Body of pancreas (tissue), 4 donors: ENCODE measurements at regions not wholly inside any gene's neighbourhood (a gene's known extent, or its start where the extent isn't known, plus 50 kb on each side); places are given as distances from the start of the nearest gene placed in this dataset.

Source experiments
- ATAC-seq: fragments of 150-250 bp; one replicate; pipeline ENCODE4 v1.9.1; 2016
- DNase-seq, 4 donors: peaks; one replicate each; pipeline ENCODE4 v3.0.0-alpha.2; 2019
- H3K27ac ChIP-seq, 4 donors: fragments of 200-600 bp; sonication (generic); 1 replicate in 3 of 4; 2 replicates in 1 of 4; pipeline versions ENCODE4 v1.5.1 to v1.6.1; 2016 to 2019; ENCODE audit warnings: mild to moderate bottlenecking in 1 of 4, mixed read lengths in 1 of 4, moderate library complexity in 1 of 4
- H3K27me3 ChIP-seq, 2 donors: fragments of 200-600 bp; sonication (generic); one replicate each; pipeline ENCODE4 v1.6.0; 2016; ENCODE audit warnings: mild to moderate bottlenecking in 1 of 2
- H3K36me3 ChIP-seq, 2 donors: fragments of 200-600 bp; sonication (generic); replicated peaks in 1 of 2; 2 replicates each; pipeline ENCODE4 v1.5.1; 2016; ENCODE audit warnings: low read depth in 2 of 2; ENCODE audit not compliant: insufficient read depth in 1 of 2
- H3K4me1 ChIP-seq: fragments of 200-600 bp; sonication (generic); one replicate; pipeline ENCODE4 v1.6.0; 2016
- H3K4me3 ChIP-seq, 2 donors: fragments of 200-600 bp; sonication (generic); 1 replicate in 1 of 2; 2 replicates in 1 of 2; pipeline ENCODE4 v1.5.1; 2016 to 2019
- H3K9me3 ChIP-seq, 3 donors: fragments of 200-600 bp; sonication (generic); 1 replicate in 2 of 3; 2 replicates in 1 of 3; pipeline ENCODE4 v1.5.1; 2016
- POLR2A ChIP-seq, 3 donors: fragments of 450-650 bp; IDR thresholded peaks; one replicate each; pipeline ENCODE4 v1.6.1; 2016; ENCODE audit warnings: antibody characterized with exemption in 3 of 3, mild to moderate bottlenecking in 2 of 3
- WGBS, 2 donors: methylation state at CpG; one replicate each; pipeline ENCODE4 v1.1.5; 2017; 5-methylcytosine and 5-hydroxymethylcytosine counted together
- intact Hi-C: fragments of 100-400 bp; cut with DNase I; formaldehyde crosslinking; loops from one replicate; pipeline ENCODE4 v1.15.1; 2023
- TF ChIP-seq, protein P1 (sequence below), 7 experiments: fragments of 450-650 bp in 4 of 7; fragments of 200-600 bp in 3 of 7; sonication (generic) in 3 of 7; IDR thresholded peaks; one replicate each; pipeline ENCODE4 v1.5.1; 2016 to 2019; ENCODE audit warnings: antibody characterized with exemption in 7 of 7

DNA sequence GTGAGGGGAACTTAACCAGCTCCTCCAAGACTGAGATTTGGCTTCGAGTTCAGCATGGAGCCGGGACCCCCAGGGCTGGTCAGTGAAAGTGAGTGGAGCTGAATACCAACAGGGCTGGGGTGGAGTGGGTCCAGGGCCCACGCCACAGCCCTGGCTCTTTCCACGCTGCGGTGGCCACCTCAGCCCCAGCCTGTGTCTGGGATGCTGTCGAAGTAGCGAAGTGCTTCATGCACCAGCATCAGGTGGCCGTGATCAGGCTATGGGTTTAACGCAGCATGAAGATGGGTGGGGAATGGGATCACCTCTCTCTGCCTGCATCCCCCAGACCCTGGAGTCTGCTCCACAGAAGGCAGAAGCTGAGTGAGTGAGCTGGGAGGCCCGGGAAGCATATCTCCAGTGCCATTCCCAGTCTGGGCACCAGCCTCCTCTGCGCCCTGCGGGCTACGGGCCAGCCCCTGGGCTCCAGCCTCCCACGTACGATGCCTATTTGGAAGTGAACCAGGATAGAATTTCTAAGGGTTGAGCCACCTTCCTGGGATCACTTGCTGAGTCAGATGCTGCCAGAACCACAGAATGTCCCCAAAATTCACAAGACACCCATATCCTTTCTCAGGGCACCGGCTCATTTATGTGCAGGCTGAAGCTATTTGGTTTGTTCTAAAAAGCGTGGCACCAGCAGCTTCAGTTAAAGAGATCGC lies 131.1 kb upstream of the CHST15 start:
- 70 to 76% methylated on average over 8 to 18 of the region's 18 CpGs for WGBS, 2 donors
- Histone ChIP-seq H3K36me3 (no peaks in the 10 kb centered on the region), H3K27me3 (no peaks in the 10 kb centered on the region), H3K4me1 (no peaks in the 10 kb centered on the region), H3K9me3 (no peaks in the 10 kb centered on the region), H3K4me3 (no peak overlapping the region), H3K27ac (no peak overlapping the region)
- peak in 1 of 4 donors; percentile 29 for DNase-seq
- intact Hi-C loops, result no loop called here
- ATAC-seq, result no peak
- TF ChIP-seq POLR2A (IDR thresholded peaks at IDR 0.05), result no peak
- TF ChIP-seq, protein P1, sequence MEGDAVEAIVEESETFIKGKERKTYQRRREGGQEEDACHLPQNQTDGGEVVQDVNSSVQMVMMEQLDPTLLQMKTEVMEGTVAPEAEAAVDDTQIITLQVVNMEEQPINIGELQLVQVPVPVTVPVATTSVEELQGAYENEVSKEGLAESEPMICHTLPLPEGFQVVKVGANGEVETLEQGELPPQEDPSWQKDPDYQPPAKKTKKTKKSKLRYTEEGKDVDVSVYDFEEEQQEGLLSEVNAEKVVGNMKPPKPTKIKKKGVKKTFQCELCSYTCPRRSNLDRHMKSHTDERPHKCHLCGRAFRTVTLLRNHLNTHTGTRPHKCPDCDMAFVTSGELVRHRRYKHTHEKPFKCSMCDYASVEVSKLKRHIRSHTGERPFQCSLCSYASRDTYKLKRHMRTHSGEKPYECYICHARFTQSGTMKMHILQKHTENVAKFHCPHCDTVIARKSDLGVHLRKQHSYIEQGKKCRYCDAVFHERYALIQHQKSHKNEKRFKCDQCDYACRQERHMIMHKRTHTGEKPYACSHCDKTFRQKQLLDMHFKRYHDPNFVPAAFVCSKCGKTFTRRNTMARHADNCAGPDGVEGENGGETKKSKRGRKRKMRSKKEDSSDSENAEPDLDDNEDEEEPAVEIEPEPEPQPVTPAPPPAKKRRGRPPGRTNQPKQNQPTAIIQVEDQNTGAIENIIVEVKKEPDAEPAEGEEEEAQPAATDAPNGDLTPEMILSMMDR (IDR thresholded peaks at IDR 0.05), result no peak

DNA sequence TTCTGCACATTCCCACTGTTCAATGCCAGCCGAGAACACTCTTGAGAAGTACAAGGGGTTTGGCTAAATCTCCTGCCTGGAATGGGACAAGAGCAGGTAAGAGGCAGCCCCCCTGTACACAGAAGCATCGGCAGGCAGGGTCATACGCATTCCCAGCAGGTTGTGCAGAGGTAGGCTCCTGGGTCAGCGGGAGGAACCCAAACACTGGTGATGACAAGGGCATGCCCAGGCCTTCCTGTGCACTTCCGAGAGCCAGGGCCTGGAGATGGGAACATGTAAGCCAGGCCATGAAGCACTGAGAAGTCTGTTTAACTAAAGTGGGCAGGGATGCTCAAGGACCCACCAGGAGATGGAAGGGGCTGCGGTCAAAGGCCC lies 130.3 kb upstream of the CHST15 start:
- 73 to 79% methylated on average over 6 of the region's 6 CpGs for WGBS, 2 donors
- no peak for DNase-seq
- TF ChIP-seq, protein P1 (IDR thresholded peaks at IDR 0.05), result no peak
- no peak for TF ChIP-seq POLR2A (IDR thresholded peaks at IDR 0.05)
- intact Hi-C loops, result no loop called here
- H3K4me1 ChIP-seq, result no peaks in the 10 kb centered on the region
- no peaks in the 10 kb centered on the region for H3K36me3 ChIP-seq
- no peaks in the 10 kb centered on the region for H3K27me3 ChIP-seq
- ATAC-seq, result no peak
- H3K9me3 ChIP-seq, result no peaks in the 10 kb centered on the region
- H3K4me3 ChIP-seq, result no peak overlapping the region
- no peak overlapping the region for H3K27ac ChIP-seq

DNA sequence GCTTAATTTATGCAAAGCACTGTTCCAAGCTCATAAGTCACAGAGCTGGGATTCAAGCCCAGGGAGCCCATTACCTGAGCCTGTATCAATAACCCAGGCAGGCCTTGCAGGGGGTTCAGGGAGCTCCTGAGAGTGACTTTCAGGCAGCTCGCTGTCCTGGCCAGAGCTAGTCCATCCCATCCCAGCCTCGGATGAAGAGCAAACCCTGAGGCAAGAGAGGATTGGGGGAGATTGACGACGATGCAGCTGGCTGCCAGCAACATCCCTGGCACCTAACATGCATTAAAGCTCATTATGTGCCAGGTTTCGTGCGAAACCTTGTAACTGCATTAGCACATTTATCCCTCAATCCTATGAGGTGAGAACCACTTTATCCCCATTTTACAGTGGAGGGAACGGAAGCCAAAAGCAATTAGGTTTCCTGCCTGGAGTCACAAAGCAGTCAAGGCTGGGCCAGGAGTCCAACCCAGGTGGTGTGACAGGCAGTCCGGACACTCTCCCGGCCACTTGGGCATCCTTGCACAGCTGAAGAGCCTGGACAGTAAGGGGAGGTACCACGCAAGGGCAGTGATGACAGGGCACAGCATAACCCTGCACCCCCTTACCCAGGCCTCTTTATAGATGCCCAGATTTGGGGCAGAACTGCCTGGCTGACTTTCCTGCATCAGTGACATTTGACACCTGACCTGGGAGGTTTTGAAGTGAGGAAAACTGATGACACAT lies 129.8 kb upstream of the CHST15 start:
- Histone ChIP-seq H3K9me3 (no peaks in the 10 kb centered on the region), H3K27me3 (no peaks in the 10 kb centered on the region), H3K36me3 (no peaks in the 10 kb centered on the region), H3K27ac (no peak overlapping the region), H3K4me3 (no peak overlapping the region), H3K4me1 (no peaks in the 10 kb centered on the region)
- DNase-seq (no peak), ATAC-seq (no peak)
- intact Hi-C loops, result no loop called here
- WGBS, 2 donors, result 55 to 69% methylated on average over 7 to 10 of the region's 10 CpGs
- TF ChIP-seq, protein P1 (IDR thresholded peaks at IDR 0.05), result no peak
- no peak for TF ChIP-seq POLR2A (IDR thresholded peaks at IDR 0.05)

DNA sequence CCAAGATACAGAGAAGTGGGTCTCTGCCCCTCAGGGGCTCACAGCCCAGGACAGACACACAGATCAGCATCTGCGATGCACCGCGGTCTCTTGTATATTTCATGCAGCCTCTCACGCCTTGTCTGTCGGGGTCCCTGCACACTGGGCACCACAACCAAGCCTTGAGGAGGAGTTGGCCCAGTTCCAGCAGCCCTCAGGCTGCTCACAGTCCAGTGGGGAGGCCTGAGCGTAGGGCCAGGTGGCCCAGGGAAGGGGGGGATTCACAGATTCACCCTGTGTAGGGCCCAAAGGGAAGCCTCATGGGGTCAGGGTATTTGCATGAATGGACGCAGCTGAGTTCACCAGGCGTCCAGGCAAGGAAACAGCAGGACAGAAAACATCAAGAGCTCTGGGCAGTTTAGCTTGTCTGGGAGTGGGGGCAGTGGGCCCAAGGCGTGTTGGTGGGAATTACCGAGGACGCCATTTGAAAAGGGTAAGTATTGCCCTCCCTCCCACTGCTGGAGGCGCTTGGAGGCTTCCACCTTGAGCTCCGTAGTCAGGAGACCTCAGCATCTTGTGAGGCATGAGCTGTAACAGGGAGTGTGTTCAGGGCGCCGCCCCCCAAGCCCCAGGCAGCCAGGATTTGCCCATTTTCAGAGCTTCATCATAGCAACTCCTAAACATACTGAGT lies 129.1 kb upstream of the CHST15 start:
- H3K36me3 ChIP-seq, result no peaks in the 10 kb centered on the region
- 55 to 60% methylated on average over 8 to 14 of the region's 15 CpGs for WGBS, 2 donors
- no peak for DNase-seq
- H3K27me3 ChIP-seq, result no peaks in the 10 kb centered on the region
- H3K9me3 ChIP-seq, result no peaks in the 10 kb centered on the region
- no peak for TF ChIP-seq POLR2A (IDR thresholded peaks at IDR 0.05)
- TF ChIP-seq, protein P1 (IDR thresholded peaks at IDR 0.05), result no peak
- intact Hi-C loops, result no loop called here
- no peak overlapping the region for H3K4me3 ChIP-seq
- no peak overlapping the region for H3K27ac ChIP-seq
- ATAC-seq, result no peak
- H3K4me1 ChIP-seq, result no peaks in the 10 kb centered on the region
